GM21528 (cell line): ENCODE measurements at regions not wholly inside any gene's neighbourhood (a gene's known extent, or its start where the extent isn't known, plus 50 kb on each side); places are given as distances from the start of the nearest gene placed in this dataset.

ENCODE experiments used
- ATAC-seq: cut with Tn5 transposase; IDR thresholded peaks from one replicate; pipeline ENCODE4 v1.9.1; 2021; ENCODE audit warnings: mild to moderate bottlenecking, moderate library complexity; ENCODE audit not compliant: unreplicated experiment, low FRiP score

- ATAC-seq, result no peak
Observed at GRCh38 chr1:116260621-116261020, 112.4 kb upstream of the ATP1A1 start.

- ATAC-seq, result no peak
Observed at GRCh38 chr1:116261227-116261626, 111.8 kb upstream of the ATP1A1 start.

- ATAC-seq, result no peak
Observed at GRCh38 chr1:116262207-116262994, 110.6 kb upstream of the ATP1A1 start.

GRCh38 chr1:116262995-116263385, 110.1 kb upstream of the ATP1A1 start:
- ATAC-seq, result no peak

GRCh38 chr1:116265931-116266863, 106.8 kb upstream of the ATP1A1 start:
- no peak for ATAC-seq

GRCh38 chr1:116266864-116267212, 106.2 kb upstream of the ATP1A1 start:
- no peak for ATAC-seq

- ATAC-seq, result no peak
Observed at GRCh38 chr1:116268211-116268610, 104.8 kb upstream of the ATP1A1 start.

- ATAC-seq, result no peak
Observed at GRCh38 chr1:116270316-116271057, 102.6 kb upstream of the ATP1A1 start.

- ATAC-seq, result no peak
Observed at GRCh38 chr1:116273042-116273783, 99.8 kb upstream of the ATP1A1 start.

- no peak for ATAC-seq
Observed at GRCh38 chr1:116276532-116276931, 96.5 kb upstream of the ATP1A1 start.

GRCh38 chr1:116277840-116278540, 95.1 kb upstream of the ATP1A1 start:
- no peak for ATAC-seq

GRCh38 chr1:116278541-116278866, 94.5 kb upstream of the ATP1A1 start:
- no peak for ATAC-seq

- ATAC-seq, result no peak
Observed at GRCh38 chr1:116279715-116280114, 93.3 kb upstream of the ATP1A1 start.

GRCh38 chr1:116284819-116285390, 88.1 kb upstream of the ATP1A1 start:
- no peak for ATAC-seq

GRCh38 chr1:116286541-116286971, 86.5 kb upstream of the ATP1A1 start:
- no peak for ATAC-seq

GRCh38 chr1:116287341-116288200, 85.5 kb upstream of the ATP1A1 start:
- peak; percentile 35 for ATAC-seq

- peak; percentile 85 for ATAC-seq
Observed at GRCh38 chr1:116288201-116288598, 84.8 kb upstream of the ATP1A1 start.

GRCh38 chr1:116289193-116289592, 83.9 kb upstream of the ATP1A1 start:
- no peak for ATAC-seq
